ENCODE measurements at regions not wholly inside any gene's neighbourhood (a gene's known extent, or its start where the extent isn't known, plus 50 kb on each side); places are given as distances from the start of the nearest gene placed in this dataset.
A peak's percentile ranks its signal among the peaks of the same experiment; 100 is the strongest.

DNA sequence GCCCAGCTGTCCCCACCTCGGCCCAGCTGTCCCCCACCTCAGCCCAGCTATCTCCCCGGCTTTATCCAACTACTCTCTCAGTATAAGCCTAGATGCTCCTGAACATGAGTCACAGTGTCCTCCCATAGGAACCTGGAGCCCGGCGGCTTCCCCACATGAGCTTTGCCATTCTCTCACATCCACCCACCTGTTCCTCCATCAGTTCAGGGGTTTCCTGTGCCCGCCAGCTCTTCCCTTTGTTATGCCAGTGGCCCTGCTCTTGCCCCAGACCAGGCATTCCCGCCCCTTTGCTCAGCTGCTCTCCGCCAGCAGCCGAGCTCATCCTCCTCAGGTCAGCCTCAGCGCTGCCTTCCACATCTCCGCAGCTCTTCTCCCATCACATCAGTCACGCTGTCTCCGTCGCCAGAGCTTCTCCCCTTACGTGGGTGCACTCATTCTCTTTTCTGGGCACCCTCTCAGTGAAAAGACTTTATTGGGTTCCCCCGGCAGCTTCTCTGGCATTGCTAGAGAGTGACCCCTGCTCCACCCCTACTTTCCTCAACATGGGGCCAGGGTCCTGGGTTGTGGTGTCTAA, 89.5 kb upstream of the CSF3R start:
- DNase-seq = no peak

DNA sequence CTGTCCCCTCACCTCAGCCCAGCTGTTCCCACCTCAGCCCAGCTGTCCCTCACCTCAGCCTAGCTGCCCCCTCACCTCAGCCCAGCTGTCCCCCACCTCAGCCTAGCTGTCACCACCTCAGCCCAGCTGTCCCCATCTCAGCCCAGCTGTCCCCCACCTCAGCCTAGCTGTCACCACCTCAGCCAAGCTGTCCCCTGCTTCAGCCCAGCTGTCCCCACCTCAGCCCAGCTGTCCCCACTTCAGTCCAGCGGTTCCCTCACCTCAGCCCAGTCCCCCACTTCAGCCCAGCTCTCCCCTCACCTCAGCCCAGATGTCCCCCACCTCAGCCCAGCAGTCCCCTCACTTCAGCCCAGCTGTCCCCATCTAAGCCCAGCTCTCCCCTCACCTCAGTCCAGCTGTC, 88.4 kb upstream of the CSF3R start:
- peak in 1 of 2 experiments; percentile 55 for DNase-seq

DNA sequence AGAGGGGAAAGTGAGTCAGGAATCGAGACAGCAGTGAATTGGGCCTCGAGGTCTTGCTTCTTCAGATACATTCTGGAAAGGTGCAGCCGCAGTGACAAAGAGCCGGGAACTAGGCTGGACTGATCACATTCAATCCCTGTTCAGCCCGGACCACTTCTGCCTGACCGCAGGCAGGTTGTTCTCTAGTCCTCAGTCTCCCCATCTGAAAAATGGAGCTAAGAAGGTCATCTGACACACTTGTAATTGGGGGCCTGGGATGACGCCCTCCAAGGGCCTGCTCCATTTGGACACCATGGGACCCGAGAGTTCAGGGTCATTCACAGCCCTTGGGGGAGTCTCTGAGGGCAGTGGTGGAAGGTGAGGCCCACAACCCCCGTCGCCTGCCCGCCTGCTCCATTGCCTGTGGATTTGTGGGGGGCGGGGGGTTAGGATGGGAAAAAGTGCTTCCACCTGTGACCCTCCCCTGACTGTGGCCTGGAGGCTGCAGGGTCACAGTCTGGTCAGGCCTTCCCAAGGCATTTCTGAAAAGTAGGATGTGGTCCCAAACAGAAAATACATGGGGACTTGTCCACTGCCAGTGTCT, 87.9 kb upstream of the CSF3R start:
- no peak for DNase-seq

DNA sequence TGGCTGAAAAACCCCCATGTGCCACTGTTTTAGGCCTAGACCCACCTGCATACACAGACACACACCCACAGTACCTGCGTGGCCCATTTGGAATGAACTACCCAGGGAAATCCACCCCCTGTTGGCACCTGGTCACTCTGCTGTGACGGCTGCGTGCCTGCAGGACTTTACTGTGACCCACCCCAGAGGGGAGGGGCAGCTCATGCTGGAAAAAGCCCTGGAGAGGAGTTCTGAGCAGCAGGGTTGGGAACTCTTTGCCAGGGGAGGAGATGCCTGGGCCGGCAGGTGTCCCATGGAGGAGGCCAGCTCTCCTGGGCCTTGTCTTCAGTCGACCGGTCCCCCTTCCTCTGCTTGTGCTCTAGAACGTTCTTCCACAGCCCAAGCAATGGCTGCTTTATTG, 87.3 kb upstream of the CSF3R start:
- DNase-seq = no peak

DNA sequence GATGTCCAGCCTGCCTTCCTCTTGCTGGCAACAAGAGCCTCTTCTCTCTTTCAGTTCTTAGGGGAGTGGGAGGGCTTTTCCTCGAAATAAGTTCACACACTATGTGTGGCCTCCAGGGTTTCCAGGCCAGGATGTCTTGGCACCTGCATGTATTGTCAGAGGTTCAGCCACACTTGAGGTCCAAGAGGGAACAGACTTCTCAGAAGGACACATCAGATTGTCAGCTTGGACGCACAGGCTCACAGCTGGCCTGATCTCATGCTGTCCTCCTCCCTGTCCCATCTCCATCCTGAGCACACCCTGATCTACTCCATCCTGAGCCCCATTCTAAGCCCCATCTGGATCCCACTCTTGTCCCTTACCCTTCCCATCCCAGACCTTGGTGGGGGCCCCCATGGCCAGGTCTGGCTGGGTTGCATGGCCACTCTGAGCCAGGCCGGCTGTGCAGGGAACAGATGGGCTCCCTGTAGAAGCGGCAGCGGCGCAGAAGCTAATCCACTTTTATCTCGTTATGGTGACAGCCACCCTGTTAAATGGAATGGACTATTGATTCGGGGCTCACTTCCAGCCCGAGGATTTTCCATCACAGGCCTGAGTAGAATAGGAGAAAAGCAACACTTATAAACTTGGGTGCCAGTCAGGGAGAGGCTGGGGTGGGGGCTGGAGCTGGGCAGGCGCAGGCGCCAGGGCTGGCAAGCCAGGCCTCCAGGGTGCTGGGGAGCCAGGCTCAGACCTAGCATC, 85.1 kb upstream of the CSF3R start:
- peak; percentile 92 to 95 for DNase-seq

DNA sequence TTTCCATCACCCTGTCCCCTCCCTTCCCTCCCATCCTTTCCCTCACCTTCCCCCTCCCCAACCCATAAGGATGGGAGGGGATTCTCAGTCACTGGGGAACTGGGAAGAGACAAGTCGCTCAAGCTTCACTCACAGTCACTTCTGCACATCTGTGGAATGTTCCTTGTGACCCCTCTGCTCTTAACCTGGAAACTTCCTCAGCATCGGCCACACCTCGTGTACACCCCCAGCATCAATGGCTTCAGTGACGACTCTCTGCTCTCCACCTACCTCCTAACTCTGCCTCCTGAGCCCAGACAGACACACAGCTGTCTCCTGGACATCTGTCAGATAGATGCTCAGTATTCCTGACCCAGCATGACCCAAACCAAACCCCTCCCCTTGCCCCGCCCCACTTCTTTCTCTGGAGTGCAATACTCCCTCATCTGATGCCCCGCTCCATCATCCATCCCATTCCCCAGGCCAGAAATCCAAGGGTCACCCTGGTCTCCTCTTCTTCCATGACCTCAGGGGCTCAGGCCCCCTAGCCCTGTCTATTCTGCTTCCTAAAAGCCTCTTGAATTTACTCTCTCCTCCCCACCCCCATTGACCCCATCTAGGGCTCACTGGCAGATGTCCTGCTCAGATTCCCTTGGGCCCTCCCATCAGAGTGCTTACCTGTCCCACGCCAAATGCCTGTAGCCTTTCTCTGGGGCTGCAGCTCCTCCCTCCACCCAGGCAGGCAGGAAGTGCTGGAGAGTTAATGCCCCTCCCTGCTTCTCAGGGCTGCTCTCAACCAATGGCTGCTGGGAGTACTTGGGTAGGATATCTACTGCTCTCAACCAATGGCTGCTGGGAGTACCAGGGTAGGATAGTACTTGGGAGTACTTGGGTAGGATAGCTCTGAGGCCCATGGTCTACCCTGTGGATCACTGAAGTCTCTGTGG, 83.1 kb upstream of the CSF3R start:
- DNase-seq = peak; percentile 46 to 59

DNA sequence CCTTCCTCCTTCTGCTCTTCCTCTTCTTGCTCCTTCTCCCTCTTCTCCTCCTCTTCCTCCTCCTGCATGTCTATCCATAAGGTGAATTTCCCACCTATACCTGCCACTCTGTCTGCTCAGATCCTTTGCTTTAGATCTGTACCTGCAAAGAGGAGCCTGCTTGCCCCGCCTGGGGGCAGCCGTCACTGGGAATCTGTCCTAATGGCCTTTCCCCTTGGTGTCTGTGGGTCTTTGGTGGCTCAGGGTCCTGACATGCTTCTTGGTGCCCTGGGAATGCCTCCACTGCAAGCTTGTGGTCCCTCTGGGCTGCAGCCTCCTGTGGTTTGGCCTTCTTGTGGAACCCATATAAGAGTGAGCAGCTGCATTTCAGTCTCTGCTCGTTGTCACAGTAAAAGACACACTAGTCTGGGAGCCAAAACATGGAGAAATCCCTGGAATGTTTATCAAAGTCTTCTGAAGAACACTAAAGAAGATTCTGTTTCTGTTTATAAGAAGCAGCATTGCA, 79.5 kb upstream of the CSF3R start:
- no peak for DNase-seq

DNA sequence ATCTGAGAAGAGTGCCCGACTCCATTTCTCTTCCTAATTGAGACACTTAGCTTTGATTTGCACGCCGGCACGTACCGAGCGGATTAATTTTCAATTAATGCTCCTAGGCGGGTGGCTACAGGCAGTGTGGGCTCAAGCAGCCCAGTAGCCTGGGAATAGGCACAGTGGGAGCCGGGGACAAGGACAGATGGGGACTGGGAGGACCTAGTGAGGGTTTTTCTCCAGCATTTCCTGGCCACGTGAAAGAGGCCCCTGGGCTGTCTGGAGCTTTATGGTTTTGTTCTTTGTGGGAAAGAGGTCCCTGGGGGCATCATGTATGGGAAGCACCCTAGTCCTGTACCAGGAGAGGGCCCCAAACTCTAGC, 78.6 kb upstream of the CSF3R start:
- DNase-seq = peak; percentile 78 to 83

DNA sequence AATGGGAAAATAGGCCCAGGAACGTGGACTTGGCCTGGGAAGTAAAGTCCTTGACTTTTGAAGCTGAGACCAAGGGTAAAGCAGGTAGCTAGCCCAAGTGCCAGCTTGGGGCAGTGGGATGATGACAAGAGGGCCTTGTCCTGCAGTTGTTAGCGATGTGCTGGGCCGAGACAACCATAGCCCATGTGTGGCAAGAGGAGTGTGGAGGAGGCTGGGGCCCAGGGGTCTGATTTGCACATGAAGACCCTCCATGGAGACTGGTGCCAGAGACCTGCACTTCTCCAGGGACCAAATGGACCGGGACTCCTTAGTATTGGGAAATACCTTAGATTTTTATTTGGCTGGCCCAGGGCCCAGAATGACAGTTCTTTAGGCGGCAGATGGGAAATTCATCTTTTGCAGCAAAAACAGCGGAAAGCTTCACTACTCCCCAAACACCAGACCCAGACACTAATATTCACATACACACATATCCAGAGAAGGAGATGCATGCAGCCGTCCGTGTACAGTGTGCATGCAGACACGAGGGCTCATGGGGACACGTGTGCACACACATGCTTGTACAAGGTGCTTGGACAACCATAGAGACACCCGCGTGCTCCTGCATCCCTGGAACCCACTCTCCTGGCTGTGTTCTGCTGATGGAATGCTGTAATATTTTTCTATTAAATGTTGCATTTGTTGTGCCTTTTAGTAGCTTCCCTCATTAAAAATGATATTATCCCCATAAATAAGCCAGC, 78.1 kb upstream of the CSF3R start:
- DNase-seq = no peak

DNA sequence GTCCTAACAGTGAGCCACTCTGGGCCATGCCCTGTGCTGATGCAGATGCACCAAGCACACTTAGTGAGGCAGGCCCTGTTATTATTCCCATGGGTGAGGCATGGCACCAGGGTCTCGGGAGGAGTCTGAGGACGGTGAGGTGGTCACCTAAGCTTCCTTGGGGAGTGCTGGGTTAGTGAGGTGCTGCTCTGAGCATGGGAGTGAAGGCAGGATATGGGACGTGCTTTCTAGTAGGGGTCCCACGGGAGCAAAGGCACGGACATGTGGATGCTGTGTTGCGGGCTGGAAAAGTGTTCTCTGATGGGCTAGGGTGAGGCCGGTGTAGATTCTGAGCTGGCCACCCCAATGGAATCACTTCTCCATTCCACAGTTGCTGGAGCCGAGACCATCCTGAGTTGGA, 77.5 kb upstream of the CSF3R start:
- DNase-seq = no peak

DNA sequence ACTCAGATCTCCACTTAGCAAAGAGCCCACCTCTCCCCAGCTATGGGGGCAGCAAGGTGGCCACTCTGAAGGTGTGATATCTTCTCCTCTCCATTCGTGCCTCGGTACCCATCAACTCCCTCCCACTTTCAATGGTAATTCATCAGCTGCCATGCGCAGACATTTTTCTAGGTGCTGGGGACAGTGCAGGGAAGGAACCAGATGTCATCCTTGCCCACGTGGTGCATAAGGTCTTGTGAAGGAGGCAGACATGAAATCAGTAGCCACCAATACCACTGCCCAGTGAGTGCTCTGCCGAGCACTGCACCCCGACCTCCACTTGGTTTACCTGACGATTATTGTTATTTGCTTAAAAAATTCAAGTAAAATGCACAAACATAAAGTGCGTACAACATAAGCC, 76.3 kb upstream of the CSF3R start:
- DNase-seq = peak in 1 of 2 experiments; percentile 43

DNA sequence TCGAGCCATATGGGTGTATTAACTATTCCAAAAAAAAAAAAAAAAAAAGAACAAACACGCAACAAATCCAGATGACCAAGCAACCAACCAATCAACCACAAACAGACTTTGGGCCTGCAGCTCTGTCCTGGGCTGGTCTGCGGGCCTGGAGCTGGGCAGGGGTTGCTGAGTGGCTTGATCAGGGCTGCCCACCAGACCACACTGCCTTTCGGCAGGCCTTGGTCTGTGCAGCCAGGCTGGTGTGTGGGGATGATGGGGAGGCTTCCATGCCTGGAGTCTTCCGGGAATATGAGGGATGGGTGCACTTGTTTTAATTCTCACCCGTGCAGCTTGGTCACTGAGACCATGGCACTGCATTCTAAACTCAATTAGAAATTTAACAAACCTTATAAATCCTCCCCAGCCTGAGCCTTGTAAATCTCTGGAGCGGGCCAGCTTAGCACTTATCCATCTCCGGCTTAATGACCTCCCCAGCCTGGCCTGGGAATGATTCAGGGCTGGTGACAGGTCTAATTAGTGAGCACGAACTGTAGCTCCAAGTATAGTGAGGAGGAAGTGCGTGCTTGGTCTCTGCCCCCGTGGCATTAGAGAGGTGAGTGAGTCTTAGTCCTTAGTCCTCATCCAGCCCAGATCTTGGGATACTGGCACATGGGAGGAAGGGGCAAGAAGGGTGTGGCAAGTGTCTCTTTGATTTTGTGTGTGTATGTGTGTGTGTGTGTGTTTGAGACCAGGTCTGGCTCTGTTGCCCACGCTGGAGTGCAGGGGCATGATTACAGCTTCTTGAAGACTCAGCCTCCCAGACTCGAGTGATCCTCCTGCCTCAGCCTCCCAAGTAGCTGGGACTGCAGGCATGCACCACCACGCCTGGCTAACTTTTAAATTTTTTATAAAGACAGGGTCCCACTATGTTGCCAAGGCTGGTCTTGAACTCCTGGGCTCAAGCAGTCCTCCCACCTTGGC, 74.6 kb upstream of the CSF3R start:
- peak; percentile 22 to 57 for DNase-seq

DNA sequence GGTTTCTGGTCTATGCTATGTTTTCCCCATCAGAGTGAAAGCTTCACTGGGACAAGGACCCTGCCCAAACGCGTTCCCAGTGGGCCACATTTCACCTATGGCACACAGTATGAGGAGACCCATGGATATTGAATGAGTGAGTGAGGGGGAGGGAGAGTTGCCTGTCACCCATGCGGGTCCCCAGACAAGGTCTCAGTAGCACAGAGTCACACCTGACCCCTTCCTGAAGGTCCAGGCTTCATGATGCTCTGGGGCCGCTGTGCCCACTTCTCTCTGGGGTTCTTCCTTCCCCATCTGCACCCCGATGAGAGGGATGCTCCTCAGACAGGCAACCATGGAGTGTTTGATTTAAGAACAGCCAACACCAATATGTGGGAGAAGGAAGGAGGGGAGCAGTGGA, 72.3 kb upstream of the CSF3R start:
- DNase-seq = no peak

DNA sequence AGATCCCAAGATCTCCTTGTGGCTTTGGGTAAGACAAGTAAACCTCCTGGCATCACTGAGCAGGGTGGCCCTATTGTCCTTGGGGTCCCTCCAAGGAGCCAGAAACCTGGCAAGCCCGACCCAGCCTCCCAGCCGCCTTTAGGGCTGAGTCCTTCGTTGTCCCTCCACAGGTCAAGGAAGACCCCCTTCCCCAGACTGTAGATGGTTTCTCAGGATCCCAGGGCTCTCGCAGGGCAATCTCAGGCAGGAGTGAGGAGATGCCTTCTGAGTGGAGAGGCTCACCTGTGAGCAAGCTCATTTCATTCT, 71.6 kb upstream of the CSF3R start:
- no peak for DNase-seq

DNA sequence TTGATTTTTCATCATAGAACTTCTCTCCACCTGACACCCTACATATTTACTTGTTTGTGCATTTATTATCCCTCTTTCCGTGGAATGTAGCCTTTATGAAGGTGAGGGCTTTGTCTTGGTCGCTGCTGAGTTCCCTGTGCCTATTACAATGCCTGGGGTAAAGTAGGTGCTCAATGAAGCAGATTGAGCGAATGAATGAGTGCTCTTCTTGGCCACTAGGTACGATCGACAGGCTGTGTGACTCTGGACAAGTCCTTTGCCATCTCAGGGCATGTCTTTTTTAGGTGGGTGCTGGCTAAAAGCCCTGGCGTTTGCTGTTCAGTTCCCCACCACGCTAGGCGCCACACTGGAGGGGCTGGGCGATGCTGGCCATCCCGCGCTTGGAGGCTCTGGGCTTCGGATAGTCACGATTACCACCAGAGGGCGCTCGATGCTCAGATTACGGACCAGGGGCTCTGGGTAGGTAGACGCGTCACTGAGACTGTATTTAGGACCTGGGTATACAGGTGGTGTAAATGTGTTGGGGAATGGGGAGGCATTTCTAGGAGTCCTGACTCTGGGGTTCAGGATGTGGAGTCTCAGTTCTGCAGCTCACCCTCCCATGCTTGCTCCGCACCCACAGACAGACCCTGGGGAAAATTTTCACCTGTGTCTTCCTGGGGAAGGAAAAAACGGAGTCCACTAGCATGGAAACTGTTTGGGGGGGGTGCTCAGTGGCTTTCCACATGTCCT, 71.0 kb upstream of the CSF3R start:
- peak; percentile 76 for DNase-seq

DNA sequence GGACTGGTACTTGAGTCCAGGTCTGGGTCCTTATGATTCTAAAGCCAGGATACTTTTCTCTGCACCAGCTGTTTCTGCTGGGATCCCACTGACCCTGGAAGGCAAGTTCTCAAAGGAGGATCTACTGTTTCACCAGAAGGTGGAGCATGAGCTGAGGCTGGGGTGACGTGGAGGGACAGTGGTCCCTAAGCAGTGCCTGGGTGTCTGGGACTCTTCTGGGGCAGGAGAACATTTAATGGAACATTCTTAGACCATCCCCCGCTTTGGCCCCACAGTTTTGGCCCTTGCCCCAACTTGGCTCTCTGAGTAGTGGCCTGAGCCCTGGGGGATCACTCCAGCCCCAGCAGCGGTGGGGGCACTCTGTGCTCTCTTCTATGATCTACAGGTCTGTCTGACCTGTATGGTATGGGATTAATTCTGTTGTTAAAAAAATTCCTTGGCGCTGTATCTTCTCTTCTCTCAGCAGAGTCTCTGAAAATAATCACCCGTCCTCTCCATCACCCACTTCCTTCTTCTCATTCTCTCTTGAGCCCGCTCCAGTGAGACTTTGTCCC, 60.3 kb upstream of the CSF3R start:
- peak; percentile 39 to 81 for DNase-seq

DNA sequence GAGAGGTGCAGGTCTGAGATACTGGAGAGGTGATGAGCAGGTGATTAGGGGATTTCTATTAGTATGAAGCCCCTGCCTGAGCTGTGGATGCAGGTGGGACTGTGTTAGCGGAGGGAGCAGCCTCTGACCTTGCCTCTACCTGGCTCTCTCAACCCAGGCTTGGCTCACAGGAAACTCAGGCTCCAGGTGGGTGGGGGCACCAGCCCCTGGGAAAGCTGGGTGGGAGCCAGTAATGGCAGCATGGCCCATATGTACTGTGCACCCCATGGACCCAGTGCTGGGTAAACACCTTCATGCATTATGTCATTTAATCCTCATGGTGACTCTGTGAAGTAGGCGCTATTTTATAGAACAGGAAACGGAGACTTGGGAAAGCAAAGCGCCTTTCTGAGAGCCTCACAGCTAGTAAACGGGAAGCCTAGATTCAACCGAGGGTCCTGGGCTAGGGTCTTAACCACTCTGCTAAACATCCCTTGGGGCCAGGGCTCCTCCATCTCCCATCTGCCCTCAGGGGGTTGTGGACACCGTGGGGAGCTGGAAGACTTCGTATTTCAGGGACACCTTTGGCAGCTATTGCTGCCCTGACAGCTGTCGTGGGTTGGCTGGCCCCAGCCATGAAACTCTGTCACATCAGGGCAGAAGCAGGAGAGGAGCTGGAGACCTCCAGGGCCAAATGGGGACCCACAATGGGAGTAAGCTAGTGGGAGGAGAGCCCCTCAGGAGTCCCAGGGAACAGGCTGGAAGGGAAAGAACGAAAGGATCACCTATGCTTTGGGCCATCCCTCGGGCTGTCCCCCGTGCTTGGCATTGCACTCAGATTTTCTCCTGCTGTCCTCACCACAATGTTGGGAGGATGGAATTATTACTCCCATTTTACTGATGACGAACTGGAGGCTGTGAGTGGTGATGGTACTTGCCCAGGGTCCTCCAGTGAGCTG, 59.6 kb upstream of the CSF3R start:
- DNase-seq = no peak

DNA sequence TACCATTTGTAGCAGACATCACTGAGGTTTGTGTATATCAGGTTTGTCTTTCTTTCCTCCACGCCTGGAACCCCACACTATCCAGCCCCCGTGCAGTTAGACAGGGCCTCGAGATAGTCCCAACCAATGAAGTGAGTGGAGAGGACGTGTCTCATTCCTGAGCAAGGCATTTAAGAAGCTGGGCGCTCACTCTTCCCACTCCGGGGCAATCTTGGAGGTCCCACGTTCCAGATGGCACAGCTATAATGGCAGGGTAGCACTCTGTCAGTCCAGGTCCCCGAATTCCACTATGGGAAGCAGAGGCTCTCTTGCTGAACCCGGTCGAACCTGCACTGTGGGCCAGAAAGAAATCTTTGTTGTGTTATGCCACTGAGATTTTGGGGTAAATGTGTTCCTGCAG, 57.3 kb upstream of the CSF3R start:
- DNase-seq = no peak

DNA sequence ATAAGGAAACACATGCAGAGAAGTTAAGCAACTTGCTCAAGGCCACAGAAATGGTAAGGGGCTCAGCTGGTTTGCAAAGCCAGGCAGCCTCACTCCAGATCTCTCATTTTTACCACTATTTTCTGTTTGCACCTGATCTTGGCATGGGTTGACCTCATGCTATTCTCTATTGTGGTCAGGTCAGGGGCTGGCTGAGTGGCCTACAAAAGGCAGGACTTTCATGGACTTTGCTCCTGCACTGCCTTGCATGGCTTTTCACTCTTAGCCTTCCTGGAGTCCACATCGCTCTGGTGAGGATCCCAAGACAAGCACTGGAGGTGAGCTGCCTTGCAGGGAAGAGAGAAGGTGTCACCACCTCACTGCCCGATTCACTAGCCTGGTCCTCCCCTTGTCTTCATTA, 56.8 kb upstream of the CSF3R start:
- DNase-seq = no peak

All from NCI-H524 (cell line).